OCI-LY3 (cell line): ENCODE measurements at regions not wholly inside any gene's neighbourhood (a gene's known extent, or its start where the extent isn't known, plus 50 kb on each side); places are given as distances from the start of the nearest gene placed in this dataset.

Experiments
- H2AFZ ChIP-seq: fragments of 200-600, 300-600 bp; shearing (Covaris generic); 2 replicates; pipeline ENCODE4 v1.6.0; 2014; ENCODE audit warnings: antibody characterized with exemption, low read depth, low read length
- H3K27ac ChIP-seq: fragments of 200-600, 300-600 bp; sonication (generic); 2 replicates; pipeline ENCODE4 v1.5.1; 2014; ENCODE audit warnings: mild to moderate bottlenecking, low read length, moderate library complexity, mixed read lengths
- H3K27me3 ChIP-seq: fragments of 200-600, 300-600 bp; sonication (generic); 2 replicates; pipeline ENCODE4 v1.6.1; 2014; ENCODE audit warnings: low read depth, low read length, mixed read lengths
- H3K36me3 ChIP-seq: fragments of 200-600, 300-600 bp; sonication (generic); replicated peaks from 2 replicates; pipeline ENCODE3; 2014; ENCODE audit warnings: low read depth, low read length, mixed read lengths
- H3K4me1 ChIP-seq: fragments of 300-600, 200-600 bp; sonication (generic); 2 replicates; pipeline ENCODE4 v1.6.1; 2014; ENCODE audit warnings: low read length, mixed read lengths
- H3K4me2 ChIP-seq: fragments of 200-600, 300-600 bp; sonication (generic); 2 replicates; pipeline ENCODE4 v1.6.1; 2014; ENCODE audit warnings: low read length, mixed read lengths
- H3K4me3 ChIP-seq: fragments of 300-600, 200-600 bp; sonication (generic); 2 replicates; pipeline ENCODE4 v1.5.1; 2014; ENCODE audit warnings: antibody characterized with exemption, mild to moderate bottlenecking, low read length, moderate library complexity
- H3K79me2 ChIP-seq: fragments of 300-600, 200-600 bp; shearing (Covaris generic); 2 replicates; pipeline ENCODE4 v1.6.1; 2014; ENCODE audit warnings: mild to moderate bottlenecking, low read length, mixed read lengths
- H3K9ac ChIP-seq: fragments of 300-600, 200-600 bp; shearing (Covaris generic); 2 replicates; pipeline ENCODE4 v1.6.0; 2014; ENCODE audit warnings: mild to moderate bottlenecking, low read length, moderate library complexity
- H3K9me3 ChIP-seq: fragments of 200-600, 300-600 bp; shearing (Covaris generic); 2 replicates; pipeline ENCODE4 v1.6.1; 2014; ENCODE audit warnings: low read length, mixed read lengths; ENCODE audit not compliant: insufficient read depth
- H4K20me1 ChIP-seq: fragments of 200-600, 300-600 bp; sonication (generic); 2 replicates; pipeline ENCODE4 v1.6.1; 2016; ENCODE audit warnings: low read length, mixed read lengths; ENCODE audit not compliant: insufficient read depth
- CTCF ChIP-seq: fragments of 200-600, 300-600 bp; sonication (generic); IDR thresholded peaks from 2 replicates; pipeline ENCODE4 v1.5.1; 2014; ENCODE audit warnings: antibody characterized with exemption, low read length, low read depth
- EZH2phosphoT487 ChIP-seq: fragments of 200-600 bp; shearing (Covaris generic); IDR thresholded peaks from 2 replicates; pipeline ENCODE4 v1.6.1; 2018; ENCODE audit warnings: antibody characterized with exemption, mixed run types, low read depth

- Histone ChIP-seq H2AFZ (no peak overlapping the region), H3K9me3 (no peaks in the 10 kb centered on the region), H3K27me3 (no peaks in the 10 kb centered on the region), H3K4me1 (no peaks in the 10 kb centered on the region), H3K79me2 (no peaks in the 10 kb centered on the region), H3K9ac (no peak overlapping the region), H3K27ac (no peak overlapping the region), H4K20me1 (no peaks in the 10 kb centered on the region), H3K4me3 (no peak overlapping the region), H3K4me2 (no peak overlapping the region), H3K36me3 (no peaks in the 10 kb centered on the region)
- TF ChIP-seq EZH2phosphoT487 (no peak), CTCF (no peak)
These were observed 610.7 kb downstream of the TMEM114 start for GRCh38 chr16:7979448-7980132.

GRCh38 chr16:7976563-7976962 is 613.7 kb downstream of the TMEM114 start:
- H4K20me1 ChIP-seq: no peaks in the 10 kb centered on the region
- H3K79me2 ChIP-seq: no peaks in the 10 kb centered on the region
- no peaks in the 10 kb centered on the region for H3K27me3 ChIP-seq
- H3K9me3 ChIP-seq: no peaks in the 10 kb centered on the region
- H3K4me1 ChIP-seq: no peaks in the 10 kb centered on the region
- no peak overlapping the region for H3K4me3 ChIP-seq
- TF ChIP-seq EZH2phosphoT487: no peak
- TF ChIP-seq CTCF: no peak
- no peak overlapping the region for H3K4me2 ChIP-seq
- no peak overlapping the region for H3K27ac ChIP-seq
- H2AFZ ChIP-seq: no peak overlapping the region
- no peaks in the 10 kb centered on the region for H3K36me3 ChIP-seq
- no peak overlapping the region for H3K9ac ChIP-seq

- no peak overlapping the region for H3K27ac ChIP-seq
- H3K4me2 ChIP-seq: no peak overlapping the region
- H3K36me3 ChIP-seq: no peaks in the 10 kb centered on the region
- H4K20me1 ChIP-seq: no peaks in the 10 kb centered on the region
- no peaks in the 10 kb centered on the region for H3K9me3 ChIP-seq
- no peaks in the 10 kb centered on the region for H3K27me3 ChIP-seq
- H3K4me1 ChIP-seq: no peaks in the 10 kb centered on the region
- TF ChIP-seq CTCF (no peak), EZH2phosphoT487 (no peak)
- H3K79me2 ChIP-seq: no peaks in the 10 kb centered on the region
- no peak overlapping the region for H3K4me3 ChIP-seq
- H3K9ac ChIP-seq: no peak overlapping the region
- H2AFZ ChIP-seq: no peak overlapping the region
These were observed 614.2 kb downstream of the TMEM114 start for GRCh38 chr16:7976125-7976524.

- Histone ChIP-seq H2AFZ (no peak overlapping the region), H3K27me3 (no peaks in the 10 kb centered on the region), H3K4me3 (no peak overlapping the region), H4K20me1 (no peaks in the 10 kb centered on the region), H3K4me2 (no peak overlapping the region), H3K4me1 (no peaks in the 10 kb centered on the region), H3K9me3 (no peaks in the 10 kb centered on the region), H3K36me3 (no peaks in the 10 kb centered on the region), H3K79me2 (no peaks in the 10 kb centered on the region), H3K9ac (no peak overlapping the region), H3K27ac (no peak overlapping the region)
- TF ChIP-seq EZH2phosphoT487 (no peak), CTCF (no peak)
These were observed 622.3 kb downstream of the TMEM114 start for GRCh38 chr16:7967996-7968509.
